SU-DHL-6 (cell line): ENCODE measurements at regions not wholly inside any gene's neighbourhood (a gene's known extent, or its start where the extent isn't known, plus 50 kb on each side); places are given as distances from the start of the nearest gene placed in this dataset.
"Not testable (repeated sequence)": the region's sequence is repeated elsewhere in the genome, so short reads cannot be mapped to it uniquely, and the experiment has no call there.

ENCODE experiments used
- H2AFZ ChIP-seq: fragments of 200-600 bp; sonication (generic); 2 replicates; pipeline ENCODE4 v1.6.1; 2014; ENCODE audit warnings: low read depth, mild to moderate bottlenecking, moderate library complexity, mixed read lengths, antibody characterized with exemption, low read length; ENCODE audit not compliant: severe bottlenecking
- H3F3A ChIP-seq: fragments of 200-600 bp; shearing (Covaris generic); 2 replicates; pipeline ENCODE4 v1.6.0; 2016; ENCODE audit warnings: antibody characterized with exemption, mild to moderate bottlenecking; ENCODE audit not compliant: insufficient read depth
- H3K27ac ChIP-seq: fragments of 200-600 bp; sonication (generic); 2 replicates; pipeline ENCODE4 v1.5.1; 2016; ENCODE audit warnings: low read depth, mild to moderate bottlenecking, low read length, moderate library complexity, mixed read lengths
- H3K27me3 ChIP-seq: fragments of 200-600 bp; sonication (generic), shearing (Covaris generic); 2 replicates; pipeline ENCODE4 v1.6.0; 2014; ENCODE audit warnings: mild to moderate bottlenecking, low read length
- H3K36me3 ChIP-seq: fragments of 200-600 bp; sonication (generic); 2 replicates; pipeline ENCODE4 v1.6.1; 2014; ENCODE audit warnings: mild to moderate bottlenecking, low read length, mixed read lengths
- H3K4me2 ChIP-seq: fragments of 300-600, 200-600 bp; shearing (Covaris generic), sonication (generic); 2 replicates; pipeline ENCODE4 v1.6.0; 2014; ENCODE audit warnings: low read length, low read depth, mild to moderate bottlenecking; ENCODE audit not compliant: poor library complexity, severe bottlenecking
- H3K4me3 ChIP-seq: fragments of 200-600 bp; sonication (generic); 2 replicates; pipeline ENCODE4 v1.5.1; 2014; ENCODE audit warnings: antibody characterized with exemption, low read length, mild to moderate bottlenecking, mixed read lengths; ENCODE audit not compliant: insufficient read depth, poor library complexity, severe bottlenecking
- H3K79me2 ChIP-seq: fragments of 200-600 bp; sonication (generic); 2 replicates; pipeline ENCODE4 v1.6.1; 2014; ENCODE audit warnings: mild to moderate bottlenecking, low read length, moderate library complexity; ENCODE audit not compliant: insufficient read depth
- H3K9ac ChIP-seq: fragments of 200-600 bp; sonication (generic); 2 replicates; pipeline ENCODE4 v1.7.0; 2014; ENCODE audit warnings: mild to moderate bottlenecking, low read length
- H3K9me2 ChIP-seq: fragments of 200-600 bp; sonication (generic); replicated peaks from 2 replicates; pipeline ENCODE4 v1.6.1; 2014; ENCODE audit warnings: low read length; ENCODE audit not compliant: insufficient read depth
- H3K9me3 ChIP-seq: fragments of 200-600 bp; sonication (generic); 2 replicates; pipeline ENCODE4 v1.6.1; 2014; ENCODE audit warnings: low read length, mixed read lengths; ENCODE audit not compliant: insufficient read depth
- H4K20me1 ChIP-seq: fragments of 200-600 bp; sonication (generic); 2 replicates; pipeline ENCODE4 v1.6.1; 2014; ENCODE audit warnings: low read depth, mild to moderate bottlenecking, antibody characterized with exemption, low read length, moderate library complexity, mixed read lengths
- CTCF ChIP-seq: fragments of 200-600 bp; sonication (generic); IDR thresholded peaks from one replicate; pipeline ENCODE4 v1.5.1; 2017; ENCODE audit warnings: antibody characterized with exemption, mild to moderate bottlenecking, low read length, moderate library complexity; ENCODE audit not compliant: insufficient read depth, poor library complexity, severe bottlenecking
- EZH2phosphoT487 ChIP-seq: fragments of 200-600 bp; sonication (generic), shearing (Covaris generic); conservative IDR thresholded peaks from 2 replicates; pipeline ENCODE4 v1.6.1; 2018; ENCODE audit warnings: mild to moderate bottlenecking, antibody characterized with exemption, low read length, moderate library complexity, mixed read lengths

DNA sequence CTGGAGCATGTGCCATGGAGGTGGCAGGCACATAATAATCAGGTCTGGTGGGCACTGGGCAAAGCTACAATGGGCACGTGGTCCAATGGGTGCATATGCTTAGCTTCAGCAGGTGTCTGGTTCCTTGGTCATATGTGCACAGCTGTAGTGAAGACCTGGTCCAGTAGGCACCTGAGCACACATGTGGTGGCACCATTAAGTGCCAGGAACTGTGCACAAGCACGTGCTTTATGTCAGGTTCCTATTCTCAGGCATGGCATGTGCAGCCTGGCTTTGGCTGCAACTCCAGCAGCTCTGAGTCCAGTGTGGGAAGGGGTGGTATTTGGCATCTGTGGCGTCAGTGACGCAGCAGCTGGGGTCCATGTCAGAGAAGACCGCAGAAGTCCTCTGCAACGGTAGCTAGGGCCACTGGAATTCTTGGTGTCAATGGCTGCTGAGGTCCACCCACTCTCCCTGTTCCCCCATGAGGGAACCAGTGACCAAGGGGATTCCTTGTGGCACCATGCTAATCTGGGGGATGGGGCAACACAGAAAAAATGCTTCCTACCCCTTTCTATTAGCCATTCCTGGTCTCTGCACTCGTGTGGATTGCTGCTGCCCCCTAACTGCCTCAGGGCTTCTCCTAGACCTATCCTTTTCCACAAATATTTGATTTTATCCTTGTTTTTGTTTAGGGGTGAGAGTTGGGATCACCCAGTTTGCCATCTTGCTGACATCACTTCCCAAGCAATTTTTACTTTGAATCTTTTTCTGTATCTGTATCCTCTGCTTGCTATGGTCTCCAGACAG, 262.9 kb upstream of the MAP2 start:
- no peak overlapping the region for H2AFZ ChIP-seq
- no peaks in the 10 kb centered on the region for H3K9me2 ChIP-seq
- H3K79me2 ChIP-seq: no peaks in the 10 kb centered on the region
- H3K27ac ChIP-seq: no peak overlapping the region
- H3K9me3 ChIP-seq: no peaks in the 10 kb centered on the region
- H3K4me3 ChIP-seq: no peak overlapping the region
- no peak for TF ChIP-seq CTCF
- no peak for TF ChIP-seq EZH2phosphoT487
- no peak overlapping the region for H3K4me2 ChIP-seq
- no peaks in the 10 kb centered on the region for H3K36me3 ChIP-seq
- H3K27me3 ChIP-seq: no peaks in the 10 kb centered on the region
- H4K20me1 ChIP-seq: no peaks in the 10 kb centered on the region
- H3F3A ChIP-seq: no peaks in the 10 kb centered on the region
- H3K9ac ChIP-seq: no peak overlapping the region

DNA sequence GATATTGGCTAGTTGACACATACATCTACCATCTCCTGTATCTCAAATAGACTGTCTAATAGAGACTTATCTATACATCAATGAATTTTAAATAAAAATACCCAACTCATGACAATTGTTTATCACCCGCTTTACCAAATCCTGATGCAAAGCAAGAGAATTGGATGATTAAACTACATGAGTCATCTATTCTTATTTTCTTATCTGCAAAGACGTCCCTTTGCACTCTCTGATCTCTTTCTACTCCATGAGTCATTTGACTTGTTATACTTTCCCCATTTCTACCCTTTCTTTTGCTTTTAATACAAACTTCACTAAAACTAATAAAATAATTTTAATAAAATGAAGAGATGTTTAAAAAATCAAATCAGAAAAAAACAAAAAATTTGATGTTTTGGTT, 261.7 kb upstream of the MAP2 start:
- H2AFZ ChIP-seq: no peak overlapping the region
- H3F3A ChIP-seq: no peaks in the 10 kb centered on the region
- H3K79me2 ChIP-seq: no peaks in the 10 kb centered on the region
- no peaks in the 10 kb centered on the region for H3K36me3 ChIP-seq
- H3K9me3 ChIP-seq: no peaks in the 10 kb centered on the region
- no peak overlapping the region for H3K9ac ChIP-seq
- H3K4me3 ChIP-seq: no peak overlapping the region
- H3K27me3 ChIP-seq: no peaks in the 10 kb centered on the region
- no peak overlapping the region for H3K27ac ChIP-seq
- no peak overlapping the region for H3K4me2 ChIP-seq
- TF ChIP-seq CTCF: no peak
- no peak for TF ChIP-seq EZH2phosphoT487
- H3K9me2 ChIP-seq: no peaks in the 10 kb centered on the region
- H4K20me1 ChIP-seq: no peaks in the 10 kb centered on the region

GRCh38 chr2:209181984-209182383, 241.9 kb upstream of the MAP2 start:
- H3K27me3 ChIP-seq: no peaks in the 10 kb centered on the region
- H3K79me2 ChIP-seq: no peaks in the 10 kb centered on the region
- no peaks in the 10 kb centered on the region for H3K9me2 ChIP-seq
- H3K27ac ChIP-seq: no peak overlapping the region
- no peak overlapping the region for H2AFZ ChIP-seq
- no peaks in the 10 kb centered on the region for H3K36me3 ChIP-seq
- H4K20me1 ChIP-seq: no peaks in the 10 kb centered on the region
- no peak for TF ChIP-seq CTCF
- TF ChIP-seq EZH2phosphoT487: no peak
- H3K4me2 ChIP-seq: no peak overlapping the region
- no peaks in the 10 kb centered on the region for H3K9me3 ChIP-seq
- no peaks in the 10 kb centered on the region for H3F3A ChIP-seq
- no peak overlapping the region for H3K9ac ChIP-seq
- no peak overlapping the region for H3K4me3 ChIP-seq

DNA sequence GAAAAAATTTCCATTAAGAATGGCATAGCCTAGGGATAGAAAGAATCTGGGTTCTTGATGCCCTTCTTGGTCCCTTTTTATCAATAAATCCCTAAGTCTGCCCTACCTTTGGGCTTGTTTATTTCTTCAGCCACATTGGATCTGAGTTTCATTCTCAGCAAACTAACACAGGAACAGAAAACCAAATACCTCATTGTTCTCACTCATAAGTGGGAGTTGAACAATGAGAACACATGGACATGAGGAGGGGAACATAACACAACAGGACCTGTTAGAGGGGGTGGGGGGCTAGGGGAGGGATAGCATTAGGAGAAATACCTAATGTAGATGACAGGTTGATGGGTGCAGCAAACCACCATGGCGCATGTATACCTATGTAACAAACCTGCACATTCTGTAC, 237.0 kb upstream of the MAP2 start:
- H3K9me3 ChIP-seq, H3K9ac ChIP-seq, H3K9me2 ChIP-seq, H4K20me1 ChIP-seq, H3F3A ChIP-seq, H2AFZ ChIP-seq, H3K4me2 ChIP-seq, H3K4me3 ChIP-seq, H3K27ac ChIP-seq, H3K79me2 ChIP-seq, H3K36me3 ChIP-seq, H3K27me3 ChIP-seq: not testable (repeated sequence)
